ENCODE measurements at regions not wholly inside any gene's neighbourhood (a gene's known extent, or its start where the extent isn't known, plus 50 kb on each side); places are given as distances from the start of the nearest gene placed in this dataset.

GRCh38 chr4:159983082-159983481 lies 880.2 kb downstream of the RAPGEF2 start (continued):
- no peak for TF ChIP-seq SIRT6 (IDR thresholded peaks at IDR 0.05; ENCODE audit: low read length)
- TF ChIP-seq MAX (IDR thresholded peaks at IDR 0.05), result no peak
- no peak for TF ChIP-seq GABPA (IDR thresholded peaks at IDR 0.05; ENCODE audit: borderline replicate concordance, insufficient read depth, low read length)
- no peak for TF ChIP-seq ATF3 (IDR thresholded peaks at IDR 0.05; ENCODE audit: insufficient read depth, low read depth, low read length)
- TF ChIP-seq SAP30 (IDR thresholded peaks at IDR 0.05; ENCODE audit: insufficient read depth, insufficient replicate concordance, low read length), result no peak
- no peak for TF ChIP-seq HDAC2 (IDR thresholded peaks at IDR 0.05; ENCODE audit: borderline replicate concordance in 1 of 2, low read depth in 2 of 2, low read length in 2 of 2)
- no peak for TF ChIP-seq SUZ12 (IDR thresholded peaks at IDR 0.05; ENCODE audit: low read length)
- no peak for TF ChIP-seq GTF2F1 (IDR thresholded peaks at IDR 0.05; ENCODE audit: borderline replicate concordance, low read depth, low read length)
- TF ChIP-seq CHD1 (IDR thresholded peaks at IDR 0.05; ENCODE audit: low read depth, low read length), result no peak
- TF ChIP-seq SIN3A (conservative IDR thresholded peaks at IDR 0.05 in 1 of 2, IDR thresholded peaks at IDR 0.05 in 1 of 2; ENCODE audit: low read depth in 1 of 2, low read length in 2 of 2), result no peak
- TF ChIP-seq YY1 (IDR thresholded peaks at IDR 0.05; ENCODE audit: low read depth, low read length), result no peak

Measured in H1 (cell line).